ENCODE measurements at regions not wholly inside any gene's neighbourhood (a gene's known extent, or its start where the extent isn't known, plus 50 kb on each side); places are given as distances from the start of the nearest gene placed in this dataset.

DNA sequence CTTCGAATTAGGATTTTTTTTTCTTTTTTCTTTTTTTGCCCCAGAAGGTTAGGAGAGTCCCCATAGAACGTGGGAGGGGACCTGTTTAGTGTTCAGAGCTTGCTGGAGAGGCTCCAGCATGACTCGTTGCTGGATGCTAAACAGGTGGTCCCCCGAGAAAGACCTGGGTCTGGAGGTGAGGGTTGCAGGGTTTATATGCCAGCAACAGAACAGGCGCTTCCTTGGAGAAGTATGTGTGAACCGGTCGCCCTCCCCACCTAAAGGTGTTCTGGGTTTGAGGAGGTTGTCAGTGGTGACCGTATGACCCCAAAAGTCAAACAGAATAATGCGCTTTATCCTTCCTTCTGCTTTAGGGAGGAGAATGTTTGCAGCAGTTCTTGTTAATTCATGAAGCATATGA, 52.1 kb upstream of the SHOX start:
- TF ChIP-seq, protein P1, sequence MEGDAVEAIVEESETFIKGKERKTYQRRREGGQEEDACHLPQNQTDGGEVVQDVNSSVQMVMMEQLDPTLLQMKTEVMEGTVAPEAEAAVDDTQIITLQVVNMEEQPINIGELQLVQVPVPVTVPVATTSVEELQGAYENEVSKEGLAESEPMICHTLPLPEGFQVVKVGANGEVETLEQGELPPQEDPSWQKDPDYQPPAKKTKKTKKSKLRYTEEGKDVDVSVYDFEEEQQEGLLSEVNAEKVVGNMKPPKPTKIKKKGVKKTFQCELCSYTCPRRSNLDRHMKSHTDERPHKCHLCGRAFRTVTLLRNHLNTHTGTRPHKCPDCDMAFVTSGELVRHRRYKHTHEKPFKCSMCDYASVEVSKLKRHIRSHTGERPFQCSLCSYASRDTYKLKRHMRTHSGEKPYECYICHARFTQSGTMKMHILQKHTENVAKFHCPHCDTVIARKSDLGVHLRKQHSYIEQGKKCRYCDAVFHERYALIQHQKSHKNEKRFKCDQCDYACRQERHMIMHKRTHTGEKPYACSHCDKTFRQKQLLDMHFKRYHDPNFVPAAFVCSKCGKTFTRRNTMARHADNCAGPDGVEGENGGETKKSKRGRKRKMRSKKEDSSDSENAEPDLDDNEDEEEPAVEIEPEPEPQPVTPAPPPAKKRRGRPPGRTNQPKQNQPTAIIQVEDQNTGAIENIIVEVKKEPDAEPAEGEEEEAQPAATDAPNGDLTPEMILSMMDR (IDR thresholded peaks at IDR 0.05), result no peak
- no peak for TF ChIP-seq POLR2AphosphoS5 (IDR thresholded peaks at IDR 0.05)
- no peak for TF ChIP-seq POLR2A (IDR thresholded peaks at IDR 0.05)

Data from sigmoid colon (tissue), 4 donors.